C4-2B (cell line): ENCODE measurements at regions not wholly inside any gene's neighbourhood (a gene's known extent, or its start where the extent isn't known, plus 50 kb on each side); places are given as distances from the start of the nearest gene placed in this dataset.

ENCODE experiments used
- CTCF ChIP-seq: fragments of 450-650 bp; conservative IDR thresholded peaks from 2 replicates; pipeline ENCODE4 v1.5.1; 2017; ENCODE audit warnings: mild to moderate bottlenecking
- ZFX ChIP-seq: fragments of 450-650 bp; IDR thresholded peaks from 2 replicates; pipeline ENCODE4 v1.6.1; 2017

- TF ChIP-seq ZFX: no peak
- TF ChIP-seq CTCF: no peak
These were observed 341.1 kb downstream of the BCL11A start for GRCh38 chr2:60212181-60212945.
